ENCODE measurements at regions not wholly inside any gene's neighbourhood (a gene's known extent, or its start where the extent isn't known, plus 50 kb on each side); places are given as distances from the start of the nearest gene placed in this dataset.

DNA sequence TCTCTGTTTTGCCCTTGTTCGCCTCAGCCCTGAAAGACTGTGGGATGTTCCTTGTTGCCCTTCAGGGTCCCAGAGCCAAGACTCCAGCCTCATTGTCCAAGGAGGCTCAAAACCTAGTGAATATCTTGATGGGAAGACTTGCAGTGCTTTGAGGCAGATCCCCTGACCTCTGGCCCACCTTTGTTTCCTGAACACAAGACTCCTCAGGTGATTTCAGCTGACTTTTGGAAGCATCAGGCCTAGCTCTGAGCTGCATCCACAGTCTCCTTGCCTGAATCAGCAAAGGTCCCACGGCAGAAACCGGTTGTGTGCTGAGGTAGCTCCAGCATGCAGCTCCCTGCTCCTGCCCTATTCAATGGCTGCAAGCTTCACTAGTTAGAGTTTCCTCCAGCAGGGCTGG is 159.3 kb upstream of the B3GAT1 start:
- Histone ChIP-seq H3K27ac (no peak overlapping the region), H3K36me3 (no peaks in the 10 kb centered on the region), H3K4me1 (no peaks in the 10 kb centered on the region), H3K9me3 (no peaks in the 10 kb centered on the region), H3K27me3 (no peaks in the 10 kb centered on the region), H3K4me3 (no peak overlapping the region)
- TF ChIP-seq EP300 (IDR thresholded peaks at IDR 0.05), result no peak
- no peak for TF ChIP-seq CTCF (IDR thresholded peaks at IDR 0.05)
- TF ChIP-seq POLR2AphosphoS5 (IDR thresholded peaks at IDR 0.05), result no peak
- intact Hi-C loops (cut with DNase I), result no loop called here
- WGBS, 2 donors, result 87 to 90% methylated on average over 3 of the region's 3 CpGs
- peak; percentile 27 for DNase-seq

GRCh38 chr11:134569195-134569594 is 157.2 kb upstream of the B3GAT1 start:
- no peaks in the 10 kb centered on the region for H3K27me3 ChIP-seq
- TF ChIP-seq POLR2A (IDR thresholded peaks at IDR 0.05), result no peak
- TF ChIP-seq CTCF (IDR thresholded peaks at IDR 0.05), result no peak
- TF ChIP-seq POLR2AphosphoS5 (IDR thresholded peaks at IDR 0.05), result no peak
- no peak for TF ChIP-seq EP300 (IDR thresholded peaks at IDR 0.05)
- WGBS, 2 donors, result 82 to 91% methylated on average over 6 of the region's 6 CpGs
- no peaks in the 10 kb centered on the region for H3K9me3 ChIP-seq
- no peak overlapping the region for H3K27ac ChIP-seq
- intact Hi-C loops (cut with DNase I), result no loop called here
- no peaks in the 10 kb centered on the region for H3K36me3 ChIP-seq
- H3K4me3 ChIP-seq, result no peak overlapping the region
- no peak for DNase-seq
- no peaks in the 10 kb centered on the region for H3K4me1 ChIP-seq

GRCh38 chr11:134566311-134566710 is 154.3 kb upstream of the B3GAT1 start:
- H3K27ac ChIP-seq, result no peak overlapping the region
- no peak overlapping the region for H3K4me3 ChIP-seq
- TF ChIP-seq POLR2A (IDR thresholded peaks at IDR 0.05) (no peak), CTCF (IDR thresholded peaks at IDR 0.05) (no peak), EP300 (IDR thresholded peaks at IDR 0.05) (no peak), POLR2AphosphoS5 (IDR thresholded peaks at IDR 0.05) (no peak)
- DNase-seq, result no peak
- H3K36me3 ChIP-seq, result no peaks in the 10 kb centered on the region
- H3K27me3 ChIP-seq, result no peaks in the 10 kb centered on the region
- 64 to 74% methylated on average over 4 of the region's 4 CpGs for WGBS, 2 donors
- H3K4me1 ChIP-seq, result no peaks in the 10 kb centered on the region
- intact Hi-C loops (cut with DNase I), result no loop called here
- H3K9me3 ChIP-seq, result no peaks in the 10 kb centered on the region

GRCh38 chr11:134565343-134565891 is 153.4 kb upstream of the B3GAT1 start:
- no peak for DNase-seq
- Histone ChIP-seq H3K36me3 (no peaks in the 10 kb centered on the region), H3K4me3 (no peak overlapping the region), H3K9me3 (no peaks in the 10 kb centered on the region), H3K27ac (no peak overlapping the region), H3K27me3 (no peaks in the 10 kb centered on the region), H3K4me1 (no peaks in the 10 kb centered on the region)
- TF ChIP-seq EP300 (IDR thresholded peaks at IDR 0.05), result no peak
- TF ChIP-seq POLR2A (IDR thresholded peaks at IDR 0.05), result no peak
- no peak for TF ChIP-seq POLR2AphosphoS5 (IDR thresholded peaks at IDR 0.05)
- TF ChIP-seq CTCF (IDR thresholded peaks at IDR 0.05), result no peak
- intact Hi-C loops (cut with DNase I), result no loop called here
- 81 to 90% methylated on average over 12 of the region's 12 CpGs for WGBS, 2 donors

Data from sigmoid colon (tissue), 6 donors.